ENCODE measurements at regions not wholly inside any gene's neighbourhood (a gene's known extent, or its start where the extent isn't known, plus 50 kb on each side); places are given as distances from the start of the nearest gene placed in this dataset.

- Mint-ChIP-seq H3K4me3 (ENCODE audit: unreplicated experiment) (no peak overlapping the region), H3K36me3 (ENCODE audit: unreplicated experiment) (no peaks in the 10 kb centered on the region), H3K27me3 (ENCODE audit: unreplicated experiment) (no peaks in the 10 kb centered on the region), H3K9me3 (ENCODE audit: unreplicated experiment) (no peaks in the 10 kb centered on the region), H3K4me1 (ENCODE audit: unreplicated experiment) (no peaks in the 10 kb centered on the region), H3K27ac (ENCODE audit: unreplicated experiment) (no peak overlapping the region)
- no peak for TF ChIP-seq CTCF (IDR thresholded peaks at IDR 0.05)
- DNase-seq (ENCODE audit: extremely low spot score, unreplicated experiment) = no peak
These were observed 599.9 kb upstream of the IGFBP7 start for GRCh38 chr4:57710053-57710452.

- no peak for TF ChIP-seq CTCF (IDR thresholded peaks at IDR 0.05)
- no peaks in the 10 kb centered on the region for H3K27me3 Mint-ChIP-seq (ENCODE audit: unreplicated experiment)
- no peaks in the 10 kb centered on the region for H3K36me3 Mint-ChIP-seq (ENCODE audit: unreplicated experiment)
- H3K4me3 Mint-ChIP-seq (ENCODE audit: unreplicated experiment) = no peak overlapping the region
- H3K9me3 Mint-ChIP-seq (ENCODE audit: unreplicated experiment) = no peaks in the 10 kb centered on the region
- DNase-seq (ENCODE audit: extremely low spot score, unreplicated experiment) = no peak
- no peaks in the 10 kb centered on the region for H3K4me1 Mint-ChIP-seq (ENCODE audit: unreplicated experiment)
- no peak overlapping the region for H3K27ac Mint-ChIP-seq (ENCODE audit: unreplicated experiment)
These were observed 581.2 kb upstream of the IGFBP7 start for GRCh38 chr4:57691370-57691769.

GRCh38 chr4:57689693-57690205 lies 579.6 kb upstream of the IGFBP7 start:
- no peak for TF ChIP-seq CTCF (IDR thresholded peaks at IDR 0.05)
- H3K36me3 Mint-ChIP-seq (ENCODE audit: unreplicated experiment) = no peaks in the 10 kb centered on the region
- no peaks in the 10 kb centered on the region for H3K4me1 Mint-ChIP-seq (ENCODE audit: unreplicated experiment)
- H3K27me3 Mint-ChIP-seq (ENCODE audit: unreplicated experiment) = peaks cover 3% of the 10 kb centered on the region
- no peaks in the 10 kb centered on the region for H3K9me3 Mint-ChIP-seq (ENCODE audit: unreplicated experiment)
- H3K27ac Mint-ChIP-seq (ENCODE audit: unreplicated experiment) = no peak overlapping the region
- H3K4me3 Mint-ChIP-seq (ENCODE audit: unreplicated experiment) = no peak overlapping the region
- DNase-seq (ENCODE audit: extremely low spot score, unreplicated experiment) = no peak

DNA sequence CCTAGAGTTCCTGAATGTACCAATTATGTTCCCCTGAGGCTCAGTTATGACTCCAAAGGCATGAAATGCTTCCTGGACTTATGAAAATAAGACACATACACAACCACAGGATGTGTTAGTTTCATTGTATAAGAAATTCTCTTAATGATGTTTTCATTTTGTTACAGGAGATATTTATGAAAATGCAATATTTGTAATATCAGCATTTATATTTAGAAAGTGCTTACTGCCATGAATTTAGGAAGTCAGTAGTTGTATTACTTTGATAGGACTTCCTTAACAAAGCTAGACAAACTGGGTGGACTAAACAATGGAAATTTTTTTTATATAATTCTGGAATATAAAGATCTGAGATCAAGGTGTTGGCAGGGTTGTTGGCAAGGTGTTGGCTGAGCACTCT lies 572.1 kb upstream of the IGFBP7 start:
- peaks cover 3% of the 10 kb centered on the region for H3K27me3 Mint-ChIP-seq (ENCODE audit: unreplicated experiment)
- no peaks in the 10 kb centered on the region for H3K4me1 Mint-ChIP-seq (ENCODE audit: unreplicated experiment)
- TF ChIP-seq CTCF (IDR thresholded peaks at IDR 0.05) = no peak
- H3K36me3 Mint-ChIP-seq (ENCODE audit: unreplicated experiment) = no peaks in the 10 kb centered on the region
- H3K27ac Mint-ChIP-seq (ENCODE audit: unreplicated experiment) = no peak overlapping the region
- no peak for DNase-seq (ENCODE audit: extremely low spot score, unreplicated experiment)
- no peaks in the 10 kb centered on the region for H3K9me3 Mint-ChIP-seq (ENCODE audit: unreplicated experiment)
- H3K4me3 Mint-ChIP-seq (ENCODE audit: unreplicated experiment) = no peak overlapping the region

- Mint-ChIP-seq H3K4me3 (ENCODE audit: unreplicated experiment) (no peak overlapping the region), H3K27me3 (ENCODE audit: unreplicated experiment) (no peaks in the 10 kb centered on the region), H3K9me3 (ENCODE audit: unreplicated experiment) (no peaks in the 10 kb centered on the region), H3K4me1 (ENCODE audit: unreplicated experiment) (no peaks in the 10 kb centered on the region), H3K36me3 (ENCODE audit: unreplicated experiment) (no peaks in the 10 kb centered on the region), H3K27ac (ENCODE audit: unreplicated experiment) (no peak overlapping the region)
- DNase-seq (ENCODE audit: extremely low spot score, unreplicated experiment) = no peak
- TF ChIP-seq CTCF (IDR thresholded peaks at IDR 0.05) = no peak
These were observed 569.8 kb upstream of the IGFBP7 start for GRCh38 chr4:57679969-57680368.

All from osteocyte (in vitro differentiated cells).